GM12891 (cell line): ENCODE measurements at regions not wholly inside any gene's neighbourhood (a gene's known extent, or its start where the extent isn't known, plus 50 kb on each side); places are given as distances from the start of the nearest gene placed in this dataset.

Source experiments
- PAX5 ChIP-seq: IDR thresholded peaks from 2 replicates; pipeline ENCODE4 v1.6.1; 2011; ENCODE audit warnings: low read length, moderate library complexity, mild to moderate bottlenecking; ENCODE audit not compliant: insufficient read depth, severe bottlenecking
- POLR2A ChIP-seq: IDR thresholded peaks from 2 replicates; pipeline ENCODE4 v1.6.1; 2011; ENCODE audit warnings: low read depth, low read length, control low read depth
- POLR2AphosphoS5 ChIP-seq: IDR thresholded peaks from 2 replicates; pipeline ENCODE4 v1.6.1; 2011; ENCODE audit warnings: low read depth, low read length, control low read depth
- SPI1 ChIP-seq: IDR thresholded peaks from 2 replicates; pipeline ENCODE4 v1.6.1; 2011; ENCODE audit warnings: low read depth, low read length, control low read depth
- TAF1 ChIP-seq: IDR thresholded peaks from 2 replicates; pipeline ENCODE4 v1.6.1; 2011; ENCODE audit warnings: low read depth, low read length, control low read depth

DNA sequence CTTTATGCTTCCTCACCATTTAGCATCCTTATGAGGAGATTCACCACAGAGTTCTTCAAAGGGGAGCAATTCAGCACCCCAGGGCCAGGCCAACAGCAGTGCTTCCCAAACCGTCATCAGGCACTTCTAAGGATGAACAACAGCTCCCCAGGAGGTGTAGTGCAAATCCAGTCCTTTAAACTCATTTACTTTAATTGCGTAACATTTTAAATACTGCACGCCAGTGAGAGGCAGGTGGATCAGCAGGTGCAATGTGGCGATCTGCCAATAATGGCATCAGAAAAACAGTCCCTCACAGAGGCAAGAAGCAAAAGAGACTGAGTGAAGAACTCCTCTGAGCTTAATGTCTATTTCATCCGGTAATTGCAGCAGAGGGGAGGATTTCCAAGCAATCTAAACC lies 770.9 kb upstream of the FOXG1 start:
- no peak for TF ChIP-seq TAF1
- TF ChIP-seq POLR2A: no peak
- TF ChIP-seq SPI1: no peak
- no peak for TF ChIP-seq POLR2AphosphoS5
- no peak for TF ChIP-seq PAX5
